Endothelial cell of umbilical vein (primary cell): ENCODE measurements at regions not wholly inside any gene's neighbourhood (a gene's known extent, or its start where the extent isn't known, plus 50 kb on each side); places are given as distances from the start of the nearest gene placed in this dataset.

ENCODE experiments used
- BruUV-seq: library from RNA; stranded (reverse); fragments of 400-500 nt; replicated peaks from 2 replicates; lab custom pipeline; 2021; lab: Mats Ljungman, UMichigan
- CTCF ChIA-PET: fragments of 300-600, 350-600 bp; sonication (Branson Sonifier 250); formaldehyde crosslinking; loops from one replicate; lab custom pipeline; 2021; ENCODE audit warnings: antibody characterized with exemption, inconsistent platforms; lab: Charles Lee
- POLR2A ChIA-PET: fragments of 300-600, 350-600 bp; sonication (Branson Sonifier 250); formaldehyde crosslinking; loops from one replicate; lab custom pipeline; 2021; ENCODE audit warnings: antibody characterized with exemption, inconsistent platforms; lab: Charles Lee
- DNase-seq: peaks from one replicate; pipeline ENCODE4 v3.0.0-alpha.2; 2011; ENCODE audit warnings: low read depth, low spot score
- FAIRE-seq: peaks from 2 replicates; lab custom pipeline; 2011; peaks lifted over from hg19 to GRCh38; lab: Jason Lieb, UNC
- H2AFZ ChIP-seq: 2 replicates; pipeline ENCODE4 v1.6.0; 2012; ENCODE audit warnings: low read depth, low read length, control low read depth, inconsistent platforms
- H3K27ac ChIP-seq: 2 replicates; pipeline ENCODE4 v1.5.1; 2011; ENCODE audit warnings: low read depth, mild to moderate bottlenecking, control low read depth, low read length, moderate library complexity; ENCODE audit not compliant: insufficient read depth
- H3K27me3 ChIP-seq, 2 experiments: 2 replicates each; pipeline versions ENCODE4 v1.6.0 to v1.6.1; 2011; ENCODE audit warnings: low read length in 2 of 2, mixed read lengths in 1 of 2; ENCODE audit not compliant: control insufficient read depth in 2 of 2, insufficient read depth in 2 of 2
- H3K36me3 ChIP-seq, 2 experiments: 2 replicates in 1 of 2; 3 replicates in 1 of 2; pipeline ENCODE4 v1.5.1; 2011; ENCODE audit warnings: low read length in 2 of 2, mild to moderate bottlenecking in 1 of 2, moderate library complexity in 1 of 2; ENCODE audit not compliant: control insufficient read depth in 2 of 2, insufficient read depth in 2 of 2; ENCODE audit errors: extremely low read depth in 1 of 2
- H3K4me1 ChIP-seq: 3 replicates; pipeline ENCODE4 v1.5.1; 2011; ENCODE audit warnings: mild to moderate bottlenecking, low read length; ENCODE audit not compliant: control insufficient read depth, insufficient read depth; ENCODE audit errors: extremely low read depth
- H3K4me2 ChIP-seq: 2 replicates; pipeline ENCODE4 v1.6.1; 2011; ENCODE audit warnings: low read length, control low read depth, mixed read lengths; ENCODE audit not compliant: insufficient read depth
- H3K4me3 ChIP-seq, 3 experiments: fragments of 200-600 bp in 1 of 3; sonication (generic), shearing (Covaris generic) in 1 of 3; replicated peaks in 1 of 3; 2 replicates each; pipeline ENCODE4 v1.5.1; 2011 to 2016; ENCODE audit warnings: control low read depth in 3 of 3, low read length in 3 of 3, mild to moderate bottlenecking in 2 of 3, inconsistent platforms in 1 of 3, low read depth in 1 of 3, moderate library complexity in 1 of 3; ENCODE audit not compliant: insufficient read depth in 1 of 3
- H3K79me2 ChIP-seq: 2 replicates; pipeline ENCODE4 v1.6.0; 2012; ENCODE audit warnings: low read length, inconsistent platforms; ENCODE audit not compliant: control insufficient read depth, insufficient read depth
- H3K9ac ChIP-seq: replicated peaks from 2 replicates; pipeline ENCODE3; 2011; ENCODE audit warnings: low read length, control low read depth; ENCODE audit not compliant: insufficient read depth; ENCODE audit errors: extremely low read depth
- H3K9me1 ChIP-seq: replicated peaks from 3 replicates; pipeline ENCODE4 v1.6.0; 2011; ENCODE audit warnings: mild to moderate bottlenecking, low read length; ENCODE audit not compliant: control insufficient read depth, insufficient read depth; ENCODE audit errors: extremely low read depth
- H3K9me3 ChIP-seq: replicated peaks from 2 replicates; pipeline ENCODE4 v1.5.1; 2012; ENCODE audit warnings: low read length, inconsistent platforms; ENCODE audit not compliant: control insufficient read depth, insufficient read depth
- H4K20me1 ChIP-seq: replicated peaks from 2 replicates; pipeline ENCODE3; 2011; ENCODE audit warnings: mild to moderate bottlenecking, low read length; ENCODE audit not compliant: control insufficient read depth, insufficient read depth; ENCODE audit errors: extremely low read depth
- CTCF ChIP-seq, 2 donors: IDR thresholded peaks; 1 replicate in 1 of 2; 2 replicates in 1 of 2; pipeline ENCODE4 v1.5.1; 2011; ENCODE audit warnings: low read length in 2 of 2, mild to moderate bottlenecking in 2 of 2, moderate library complexity in 2 of 2, control low read depth in 1 of 2, inconsistent platforms in 1 of 2, low read depth in 1 of 2; ENCODE audit not compliant: insufficient read depth in 1 of 2; ENCODE audit errors: extremely low read depth in 1 of 2
- EZH2 ChIP-seq: IDR thresholded peaks from 2 replicates; pipeline ENCODE4 v1.6.1; 2012; ENCODE audit warnings: borderline replicate concordance, low read depth, mild to moderate bottlenecking, moderate library complexity, low read length, inconsistent platforms; ENCODE audit not compliant: severe bottlenecking
- FOS ChIP-seq: IDR thresholded peaks from 2 replicates; pipeline ENCODE4 v1.6.1; 2011; ENCODE audit warnings: mild to moderate bottlenecking, low read length, moderate library complexity, borderline replicate concordance; ENCODE audit not compliant: insufficient read depth
- GATA2 ChIP-seq: IDR thresholded peaks from 2 replicates; pipeline ENCODE4 v1.7.0; 2011; ENCODE audit warnings: low read depth, mild to moderate bottlenecking, moderate library complexity, mixed read lengths, low read length; ENCODE audit not compliant: insufficient read length, insufficient read depth
- JUN ChIP-seq: IDR thresholded peaks from 2 replicates; pipeline ENCODE4 v1.6.1; 2011; ENCODE audit warnings: borderline replicate concordance, low read depth; ENCODE audit not compliant: insufficient read length, insufficient read depth
- MAX ChIP-seq: IDR thresholded peaks from 2 replicates; pipeline ENCODE4 v1.6.1; 2011; ENCODE audit not compliant: insufficient read depth, insufficient read length
- MYC ChIP-seq: IDR thresholded peaks from one replicate; pipeline ENCODE4 v1.6.1; 2011; ENCODE audit warnings: mild to moderate bottlenecking, low read depth, low read length
- POLR2A ChIP-seq: IDR thresholded peaks from 2 replicates; pipeline ENCODE4 v1.6.1; 2012; ENCODE audit warnings: low read depth, mild to moderate bottlenecking, control low read depth, low read length
- POLR2AphosphoS5 ChIP-seq: IDR thresholded peaks from 2 replicates; pipeline ENCODE4 v1.6.1; 2012; ENCODE audit warnings: low read depth, mild to moderate bottlenecking, control low read depth, low read length, moderate library complexity; ENCODE audit not compliant: insufficient read depth
- dilution Hi-C: fragments of 300-500 bp; cut with MboI; formaldehyde crosslinking; loops from one replicate; pipeline ENCODE4 v1.15.0; 2019; ENCODE audit warnings: low sequenced_read_pairs; ENCODE audit not compliant: extremely low pct_ligation_motif_present
- intact Hi-C: fragments of 100-400 bp; cut with micrococcal nuclease; formaldehyde crosslinking; loops from one replicate; pipeline ENCODE4 v1.10.0; 2022

- Histone ChIP-seq H3K4me2 (no peak overlapping the region), H3K27ac (no peak overlapping the region), H3K4me1 (no peaks in the 10 kb centered on the region), H3K79me2 (no peaks in the 10 kb centered on the region), H4K20me1 (no peaks in the 10 kb centered on the region), H3K27me3 (no peaks in the 10 kb centered on the region), H2AFZ (no peak overlapping the region), H3K9ac (no peak overlapping the region), H3K4me3 (no peak overlapping the region), H3K36me3 (no peaks in the 10 kb centered on the region), H3K9me3 (peaks cover 4% of the 10 kb centered on the region), H3K9me1 (no peaks in the 10 kb centered on the region)
- DNase-seq (no peak), FAIRE-seq (no peak)
- intact Hi-C loops (no loop called here), dilution Hi-C loops (no loop called here)
- TF ChIP-seq GATA2 (no peak), FOS (no peak), EZH2 (no peak), JUN (no peak), MAX (no peak), MYC (no peak), POLR2A (no peak), POLR2AphosphoS5 (no peak), CTCF (IDR thresholded peaks at IDR 0.05; ENCODE audit: extremely low read depth in 1 of 2, insufficient read depth in 1 of 2, low read depth in 1 of 2, low read length in 2 of 2) (no peak)
- POLR2A ChIA-PET, result no interaction called here
- CTCF ChIA-PET, result no interaction called here
- BruUV-seq, result no TSS peak
Observed at GRCh38 chrX:716136-716535, 85.5 kb downstream of the SHOX start.
